ENCODE measurements at regions not wholly inside any gene's neighbourhood (a gene's known extent, or its start where the extent isn't known, plus 50 kb on each side); places are given as distances from the start of the nearest gene placed in this dataset.

DNA sequence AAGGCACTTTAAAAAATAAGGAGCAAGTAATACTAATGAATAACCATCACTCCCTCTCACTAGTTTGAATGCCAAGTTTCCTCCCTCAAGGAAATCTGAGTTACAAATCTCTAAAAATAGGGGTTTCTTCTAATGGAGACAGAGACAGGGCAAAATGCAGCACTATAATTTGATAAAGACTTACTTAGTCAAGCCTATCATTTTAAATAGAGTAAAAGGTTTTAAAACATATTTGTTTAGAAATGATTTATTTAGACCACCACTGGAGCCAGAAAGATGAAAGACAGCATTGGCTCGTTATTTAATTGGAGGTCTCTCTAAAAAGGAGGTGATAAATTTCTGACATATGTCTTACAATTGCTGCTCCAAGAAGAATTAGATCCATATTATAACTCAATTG lies 228.7 kb downstream of the TLE1 start:
- no peak for DNase-seq
- Histone ChIP-seq H2BK5ac (ENCODE audit: low read depth, low read length, poor library complexity, severe bottlenecking) (no peak overlapping the region), H3K79me1 (replicated peaks; ENCODE audit: low read length, poor library complexity, severe bottlenecking) (no peaks in the 10 kb centered on the region), H4K91ac (ENCODE audit: low read length) (no peak overlapping the region), H2AK5ac (ENCODE audit: low read length, severe bottlenecking) (no peak overlapping the region), H3K4me3 (ENCODE audit: insufficient read depth in 1 of 2, low read depth in 1 of 2, low read length in 2 of 2) (no peak overlapping the region), H4K8ac (ENCODE audit: low read length) (no peak overlapping the region), H3K9me3 (ENCODE audit: control insufficient read depth, low read length) (no peaks in the 10 kb centered on the region), H3K9ac (ENCODE audit: low read length) (no peak overlapping the region), H3K27me3 (ENCODE audit: control insufficient read depth in 1 of 2, insufficient read depth in 1 of 2, low read length in 2 of 2) (no peaks in the 10 kb centered on the region), H2BK15ac (ENCODE audit: low read depth, poor library complexity, severe bottlenecking) (no peak overlapping the region), H3K23ac (ENCODE audit: low read length in 2 of 2) (no peak overlapping the region), H3K36me3 (ENCODE audit: control insufficient read depth in 1 of 2, insufficient read depth in 2 of 2, low read depth in 1 of 2, low read length in 2 of 2) (no peaks in the 10 kb centered on the region), H2AFZ (ENCODE audit: low read depth, low read length) (no peak overlapping the region), H2BK120ac (ENCODE audit: low read depth, low read length) (no peak overlapping the region), H3K14ac (ENCODE audit: low read length in 2 of 2) (no peak overlapping the region), H3K4me1 (ENCODE audit: control insufficient read depth, insufficient read depth, low read depth, low read length) (no peaks in the 10 kb centered on the region), H3K18ac (ENCODE audit: low read depth in 1 of 2, low read length in 2 of 2) (no peak overlapping the region), H3K27ac (ENCODE audit: low read length, poor library complexity, severe bottlenecking) (no peak overlapping the region), H3K4ac (ENCODE audit: low read depth in 1 of 2, low read length in 2 of 2) (no peak overlapping the region), H3K4me2 (ENCODE audit: low read length, poor library complexity, severe bottlenecking) (no peak overlapping the region), H2BK12ac (ENCODE audit: low read length in 2 of 2) (no peak overlapping the region)
- no CpG with 5 or more reads among the region's 1 CpG for WGBS

DNA sequence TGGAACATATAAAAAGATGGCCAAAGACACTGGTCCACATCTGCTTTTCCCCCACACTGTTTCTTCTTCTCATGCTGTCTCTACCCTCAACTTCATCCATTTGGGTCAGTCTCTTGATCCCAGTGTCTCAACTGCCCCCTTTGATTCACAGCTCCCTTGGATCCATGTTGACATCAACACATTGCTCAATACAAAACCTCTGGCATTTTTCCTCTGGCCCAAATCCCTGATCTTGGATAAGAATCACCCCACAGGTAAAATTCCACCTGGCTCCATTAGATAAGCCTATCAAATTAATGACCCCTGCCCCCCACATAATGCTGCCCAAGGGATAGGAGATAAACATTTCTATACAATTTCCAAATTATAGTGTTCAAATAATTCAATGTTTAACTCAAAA lies 229.8 kb downstream of the TLE1 start:
- H2BK120ac ChIP-seq (ENCODE audit: low read depth, low read length) = no peak overlapping the region
- no peak for DNase-seq
- H3K23ac ChIP-seq (ENCODE audit: low read length in 2 of 2) = no peak overlapping the region
- H4K8ac ChIP-seq (ENCODE audit: low read length) = no peak overlapping the region
- no peak overlapping the region for H3K27ac ChIP-seq (ENCODE audit: low read length, poor library complexity, severe bottlenecking)
- no peak overlapping the region for H2AFZ ChIP-seq (ENCODE audit: low read depth, low read length)
- no peak overlapping the region for H3K4me2 ChIP-seq (ENCODE audit: low read length, poor library complexity, severe bottlenecking)
- H2BK5ac ChIP-seq (ENCODE audit: low read depth, low read length, poor library complexity, severe bottlenecking) = no peak overlapping the region
- H3K27me3 ChIP-seq (ENCODE audit: control insufficient read depth in 1 of 2, insufficient read depth in 1 of 2, low read length in 2 of 2) = no peaks in the 10 kb centered on the region
- no peak overlapping the region for H3K4me3 ChIP-seq (ENCODE audit: insufficient read depth in 1 of 2, low read depth in 1 of 2, low read length in 2 of 2)
- H3K36me3 ChIP-seq (ENCODE audit: control insufficient read depth in 1 of 2, insufficient read depth in 2 of 2, low read depth in 1 of 2, low read length in 2 of 2) = no peaks in the 10 kb centered on the region
- no peak overlapping the region for H2BK12ac ChIP-seq (ENCODE audit: low read length in 2 of 2)
- H3K18ac ChIP-seq (ENCODE audit: low read depth in 1 of 2, low read length in 2 of 2) = peak overlapping the region in 1 of 2 experiments; percentile 9
- H2BK15ac ChIP-seq (ENCODE audit: low read depth, poor library complexity, severe bottlenecking) = no peak overlapping the region
- H3K9me3 ChIP-seq (ENCODE audit: control insufficient read depth, low read length) = no peaks in the 10 kb centered on the region
- H3K79me1 ChIP-seq (replicated peaks; ENCODE audit: low read length, poor library complexity, severe bottlenecking) = no peaks in the 10 kb centered on the region
- H3K4me1 ChIP-seq (ENCODE audit: control insufficient read depth, insufficient read depth, low read depth, low read length) = no peaks in the 10 kb centered on the region
- no peak overlapping the region for H4K91ac ChIP-seq (ENCODE audit: low read length)
- no peak overlapping the region for H3K9ac ChIP-seq (ENCODE audit: low read length)
- H2AK5ac ChIP-seq (ENCODE audit: low read length, severe bottlenecking) = no peak overlapping the region
- no peak overlapping the region for H3K4ac ChIP-seq (ENCODE audit: low read depth in 1 of 2, low read length in 2 of 2)
- no peak overlapping the region for H3K14ac ChIP-seq (ENCODE audit: low read length in 2 of 2)

DNA sequence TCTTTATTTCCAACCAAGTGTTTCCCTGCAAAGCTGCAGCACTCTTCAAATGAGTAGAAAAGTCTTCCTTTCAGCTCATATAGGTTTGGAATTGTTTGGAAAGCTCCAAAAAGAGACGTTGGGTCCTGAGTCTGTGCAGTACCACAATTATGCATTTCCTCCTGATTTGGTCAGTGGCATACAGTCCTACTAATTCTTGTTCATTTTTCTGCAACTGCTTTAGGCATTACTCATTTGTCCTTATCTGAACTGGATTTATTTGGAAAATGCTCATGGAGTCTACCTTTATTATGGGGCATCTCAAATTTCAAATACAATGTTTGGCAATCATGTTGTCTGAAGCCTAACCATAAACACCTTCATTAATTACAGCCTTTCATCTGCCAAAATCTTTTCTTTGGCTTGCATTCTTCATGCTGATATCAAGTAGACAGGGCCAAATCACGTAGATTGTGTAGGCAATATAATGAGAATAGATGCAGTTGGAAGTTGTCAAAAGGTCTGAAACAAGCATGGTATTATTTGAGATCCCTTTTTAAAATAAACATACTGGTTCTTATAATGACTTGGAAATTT lies 232.8 kb downstream of the TLE1 start:
- no peak overlapping the region for H4K91ac ChIP-seq (ENCODE audit: low read length)
- H3K27ac ChIP-seq (ENCODE audit: low read length, poor library complexity, severe bottlenecking) = no peak overlapping the region
- H2AK5ac ChIP-seq (ENCODE audit: low read length, severe bottlenecking) = no peak overlapping the region
- H3K4me1 ChIP-seq (ENCODE audit: control insufficient read depth, insufficient read depth, low read depth, low read length) = no peaks in the 10 kb centered on the region
- no peaks in the 10 kb centered on the region for H3K79me1 ChIP-seq (replicated peaks; ENCODE audit: low read length, poor library complexity, severe bottlenecking)
- no peak overlapping the region for H2BK15ac ChIP-seq (ENCODE audit: low read depth, poor library complexity, severe bottlenecking)
- no peak overlapping the region for H2BK120ac ChIP-seq (ENCODE audit: low read depth, low read length)
- H3K23ac ChIP-seq (ENCODE audit: low read length in 2 of 2) = no peak overlapping the region
- no peaks in the 10 kb centered on the region for H3K27me3 ChIP-seq (ENCODE audit: control insufficient read depth in 1 of 2, insufficient read depth in 1 of 2, low read length in 2 of 2)
- no peak overlapping the region for H2BK5ac ChIP-seq (ENCODE audit: low read depth, low read length, poor library complexity, severe bottlenecking)
- no peak overlapping the region for H3K4me3 ChIP-seq (ENCODE audit: insufficient read depth in 1 of 2, low read depth in 1 of 2, low read length in 2 of 2)
- H2BK12ac ChIP-seq (ENCODE audit: low read length in 2 of 2) = no peak overlapping the region
- H3K4me2 ChIP-seq (ENCODE audit: low read length, poor library complexity, severe bottlenecking) = no peak overlapping the region
- no peak overlapping the region for H3K4ac ChIP-seq (ENCODE audit: low read depth in 1 of 2, low read length in 2 of 2)
- WGBS = 9% methylated on average over 1 of the region's 2 CpGs
- H3K18ac ChIP-seq (ENCODE audit: low read depth in 1 of 2, low read length in 2 of 2) = no peak overlapping the region
- H3K9me3 ChIP-seq (ENCODE audit: control insufficient read depth, low read length) = no peaks in the 10 kb centered on the region
- H3K36me3 ChIP-seq (ENCODE audit: control insufficient read depth in 1 of 2, insufficient read depth in 2 of 2, low read depth in 1 of 2, low read length in 2 of 2) = no peaks in the 10 kb centered on the region
- no peak overlapping the region for H2AFZ ChIP-seq (ENCODE audit: low read depth, low read length)
- H3K14ac ChIP-seq (ENCODE audit: low read length in 2 of 2) = no peak overlapping the region
- DNase-seq = peak; percentile 14
- no peak overlapping the region for H4K8ac ChIP-seq (ENCODE audit: low read length)
- H3K9ac ChIP-seq (ENCODE audit: low read length) = no peak overlapping the region

DNA sequence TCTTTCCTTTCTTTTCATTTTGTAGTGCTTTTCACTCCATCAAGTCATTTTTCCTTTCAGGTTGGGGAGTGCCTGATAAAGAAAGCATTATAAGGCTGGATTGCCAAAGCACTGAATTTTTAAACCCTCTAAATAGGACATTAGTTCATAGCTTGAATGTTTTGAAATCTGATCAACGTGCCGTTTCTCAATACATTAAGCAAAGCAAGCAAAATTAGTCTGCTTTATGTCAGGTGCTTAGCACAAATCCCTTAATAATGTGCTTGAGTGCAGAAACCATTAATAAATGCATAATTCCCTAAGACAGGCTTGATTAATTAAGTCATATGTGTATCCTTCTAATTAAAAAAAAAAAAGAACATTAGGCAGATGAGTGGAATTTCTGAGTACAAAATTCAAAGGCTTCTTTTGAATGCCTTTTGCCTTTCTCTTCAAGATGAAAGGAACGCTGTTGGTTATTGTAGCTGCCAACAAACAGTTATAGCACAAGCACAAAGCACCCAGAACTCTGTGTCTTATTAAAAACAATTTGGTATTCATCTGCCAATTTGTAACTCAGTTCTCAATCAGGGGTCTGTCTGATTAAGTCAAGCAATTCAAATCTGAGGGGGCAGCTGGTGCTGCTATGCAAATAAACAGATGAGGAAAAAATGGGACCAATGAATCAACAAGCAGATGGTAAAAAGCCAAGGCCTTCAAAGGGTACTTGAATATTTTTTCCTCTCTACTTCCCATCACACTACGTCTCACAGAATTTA lies 233.7 kb downstream of the TLE1 start:
- no peak overlapping the region for H3K18ac ChIP-seq (ENCODE audit: low read depth in 1 of 2, low read length in 2 of 2)
- no peak overlapping the region for H3K27ac ChIP-seq (ENCODE audit: low read length, poor library complexity, severe bottlenecking)
- H4K91ac ChIP-seq (ENCODE audit: low read length) = no peak overlapping the region
- H3K4me3 ChIP-seq (ENCODE audit: insufficient read depth in 1 of 2, low read depth in 1 of 2, low read length in 2 of 2) = no peak overlapping the region
- H3K23ac ChIP-seq (ENCODE audit: low read length in 2 of 2) = no peak overlapping the region
- H2AFZ ChIP-seq (ENCODE audit: low read depth, low read length) = no peak overlapping the region
- H2BK5ac ChIP-seq (ENCODE audit: low read depth, low read length, poor library complexity, severe bottlenecking) = no peak overlapping the region
- no peaks in the 10 kb centered on the region for H3K79me1 ChIP-seq (replicated peaks; ENCODE audit: low read length, poor library complexity, severe bottlenecking)
- H2AK5ac ChIP-seq (ENCODE audit: low read length, severe bottlenecking) = no peak overlapping the region
- 95% methylated on average over 4 of the region's 4 CpGs for WGBS
- H3K9me3 ChIP-seq (ENCODE audit: control insufficient read depth, low read length) = no peaks in the 10 kb centered on the region
- no peak overlapping the region for H4K8ac ChIP-seq (ENCODE audit: low read length)
- no peak overlapping the region for H2BK120ac ChIP-seq (ENCODE audit: low read depth, low read length)
- H3K4ac ChIP-seq (ENCODE audit: low read depth in 1 of 2, low read length in 2 of 2) = no peak overlapping the region
- H3K4me2 ChIP-seq (ENCODE audit: low read length, poor library complexity, severe bottlenecking) = no peak overlapping the region
- H3K4me1 ChIP-seq (ENCODE audit: control insufficient read depth, insufficient read depth, low read depth, low read length) = no peaks in the 10 kb centered on the region
- H2BK15ac ChIP-seq (ENCODE audit: low read depth, poor library complexity, severe bottlenecking) = no peak overlapping the region
- no peak overlapping the region for H2BK12ac ChIP-seq (ENCODE audit: low read length in 2 of 2)
- H3K14ac ChIP-seq (ENCODE audit: low read length in 2 of 2) = no peak overlapping the region
- H3K36me3 ChIP-seq (ENCODE audit: control insufficient read depth in 1 of 2, insufficient read depth in 2 of 2, low read depth in 1 of 2, low read length in 2 of 2) = no peaks in the 10 kb centered on the region
- no peaks in the 10 kb centered on the region for H3K27me3 ChIP-seq (ENCODE audit: control insufficient read depth in 1 of 2, insufficient read depth in 1 of 2, low read length in 2 of 2)
- no peak overlapping the region for H3K9ac ChIP-seq (ENCODE audit: low read length)
- DNase-seq = no peak

Data from mesenchymal stem cell (in vitro differentiated cells and primary cell).